Lung microvascular endothelial cell (primary cell): ENCODE measurements at regions not wholly inside any gene's neighbourhood (a gene's known extent, or its start where the extent isn't known, plus 50 kb on each side); places are given as distances from the start of the nearest gene placed in this dataset.
"Not testable (repeated sequence)": the region's sequence is repeated elsewhere in the genome, so short reads cannot be mapped to it uniquely, and the experiment has no call there.

Source experiments
- DNase-seq, 2 donors: peaks; one replicate each; pipeline versions ENCODE4 v3.0.0 to v3.0.0-alpha.2; 2010; ENCODE audit warnings: low read depth in 2 of 2

GRCh38 chr2:59204040-59204439 is 962.9 kb upstream of the FANCL start:
- DNase-seq, result no peak

- no peak for DNase-seq
Measured at GRCh38 chr2:59196491-59196890, 955.4 kb upstream of the FANCL start.

- DNase-seq, result no peak
Measured at GRCh38 chr2:59195851-59196250, 954.7 kb upstream of the FANCL start.

GRCh38 chr2:59191781-59192180 is 950.7 kb upstream of the FANCL start:
- no peak for DNase-seq

- DNase-seq, result no peak
Measured at GRCh38 chr2:59190518-59190917, 949.4 kb upstream of the FANCL start.

- no peak for DNase-seq
Measured at GRCh38 chr2:59184276-59185020, 943.3 kb upstream of the FANCL start.

- no peak for DNase-seq
Measured at GRCh38 chr2:59183070-59183469, 941.9 kb upstream of the FANCL start.

- no peak for DNase-seq
Measured at GRCh38 chr2:59182249-59182648, 941.1 kb upstream of the FANCL start.

- DNase-seq, result no peak
Measured at GRCh38 chr2:59181347-59181746, 940.2 kb upstream of the FANCL start.

- DNase-seq, result no peak
Measured at GRCh38 chr2:59180621-59181020, 939.5 kb upstream of the FANCL start.

GRCh38 chr2:59180111-59180510 is 939.0 kb upstream of the FANCL start:
- DNase-seq, result no peak

GRCh38 chr2:59177748-59178147 is 936.6 kb upstream of the FANCL start:
- no peak for DNase-seq

- DNase-seq, result no peak
Measured at GRCh38 chr2:59176737-59177136, 935.6 kb upstream of the FANCL start.

- DNase-seq, result no peak
Measured at GRCh38 chr2:59174536-59175243, 933.6 kb upstream of the FANCL start.

GRCh38 chr2:59173325-59173724 is 932.2 kb upstream of the FANCL start:
- DNase-seq, result no peak

- no peak for DNase-seq
Measured at GRCh38 chr2:59171019-59171418, 929.9 kb upstream of the FANCL start.

GRCh38 chr2:59168766-59169165 is 927.6 kb upstream of the FANCL start:
- DNase-seq, result no peak

GRCh38 chr2:59167514-59167913 is 926.4 kb upstream of the FANCL start:
- no peak for DNase-seq

GRCh38 chr2:59157908-59158307 is 916.8 kb upstream of the FANCL start:
- not testable (repeated sequence) for DNase-seq

GRCh38 chr2:59151805-59152204 is 910.7 kb upstream of the FANCL start:
- DNase-seq, result no peak

- no peak for DNase-seq
Measured at GRCh38 chr2:59150217-59150849, 909.2 kb upstream of the FANCL start.

GRCh38 chr2:59149271-59149670 is 908.1 kb upstream of the FANCL start:
- no peak for DNase-seq

GRCh38 chr2:59112258-59112657 is 871.1 kb upstream of the FANCL start:
- DNase-seq, result no peak
